ENCODE measurements at regions not wholly inside any gene's neighbourhood (a gene's known extent, or its start where the extent isn't known, plus 50 kb on each side); places are given as distances from the start of the nearest gene placed in this dataset.

DNA sequence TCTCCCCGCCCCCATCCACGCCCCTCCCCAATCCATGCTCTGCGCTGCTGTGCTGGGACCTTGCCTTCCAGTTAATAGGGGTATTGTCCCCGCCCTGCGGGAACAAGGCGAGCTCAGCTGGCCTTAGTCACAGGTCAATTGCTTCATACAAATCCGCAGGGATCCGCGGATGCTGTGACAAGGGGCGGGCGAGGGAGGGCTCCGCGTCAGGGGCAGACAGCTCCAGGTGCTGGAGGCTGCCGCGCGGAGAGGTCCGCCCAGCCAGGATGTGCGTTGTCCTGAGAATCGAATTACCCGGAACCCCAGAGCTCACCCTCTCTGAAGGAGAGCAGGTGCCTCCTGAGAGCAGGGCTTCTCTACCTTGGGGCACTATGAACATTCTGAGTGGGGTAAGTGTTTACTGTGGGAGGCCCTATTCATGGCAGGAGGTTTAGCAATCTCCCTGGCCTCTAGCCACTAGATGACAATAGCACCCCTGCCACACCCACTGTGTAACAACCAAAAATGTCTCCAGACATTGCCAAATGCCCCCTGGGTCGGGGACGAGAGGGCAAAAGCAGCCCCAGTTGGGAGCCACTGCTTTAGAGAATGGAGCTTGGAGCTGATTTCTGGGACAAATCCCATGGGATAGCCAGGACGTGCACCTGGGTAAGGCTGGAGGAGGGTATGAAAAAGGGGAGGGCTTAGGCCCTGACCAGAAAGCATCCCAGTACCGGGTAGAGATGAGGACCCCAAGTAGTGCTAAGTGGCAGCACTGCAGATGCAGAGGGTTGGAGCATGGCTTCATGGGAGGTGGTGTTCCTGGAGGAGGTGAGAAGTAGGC is 138.2 kb downstream of the CYLD start:
- no peak overlapping the region for H3K27ac ChIP-seq
- no peaks in the 10 kb centered on the region for H3K36me3 ChIP-seq
- intact Hi-C loops (cut with DNase I): no loop called here
- H3K9me3 ChIP-seq: peaks cover 0 to 6% (median 0%) of the 10 kb centered on the region in 12 donors
- TF ChIP-seq CTCF (IDR thresholded peaks at IDR 0.05) (no peak), POLR2A (IDR thresholded peaks at IDR 0.05) (no peak)
- H3K4me3 ChIP-seq: no peak overlapping the region
- H3K27me3 ChIP-seq: peaks cover 0 to 27% (median 5%) of the 10 kb centered on the region in 9 donors
- ATAC-seq (peak in 1 of 4 donors; percentile 31), DNase-seq (no peak)
- H3K4me1 ChIP-seq: no peaks in the 10 kb centered on the region
- 19 to 50% (median 23%) methylated on average over 7 to 24 of the region's 24 CpGs for WGBS, 4 donors

- Histone ChIP-seq H3K4me3 (no peak overlapping the region), H3K9me3 (peaks cover 0 to 6% (median 0%) of the 10 kb centered on the region in 12 donors), H3K27ac (no peak overlapping the region), H3K4me1 (no peaks in the 10 kb centered on the region), H3K36me3 (no peaks in the 10 kb centered on the region), H3K27me3 (peaks cover 0 to 27% (median 5%) of the 10 kb centered on the region in 9 donors)
- TF ChIP-seq CTCF (IDR thresholded peaks at IDR 0.05): no peak
- WGBS, 4 donors: 83 to 85% (median 84%) methylated on average over 15 of the region's 15 CpGs
- intact Hi-C loops (cut with DNase I): no loop called here
- no peak for ATAC-seq
- no peak for DNase-seq
Observed at GRCh38 chr16:50878966-50879615, 137.2 kb downstream of the CYLD start.

DNA sequence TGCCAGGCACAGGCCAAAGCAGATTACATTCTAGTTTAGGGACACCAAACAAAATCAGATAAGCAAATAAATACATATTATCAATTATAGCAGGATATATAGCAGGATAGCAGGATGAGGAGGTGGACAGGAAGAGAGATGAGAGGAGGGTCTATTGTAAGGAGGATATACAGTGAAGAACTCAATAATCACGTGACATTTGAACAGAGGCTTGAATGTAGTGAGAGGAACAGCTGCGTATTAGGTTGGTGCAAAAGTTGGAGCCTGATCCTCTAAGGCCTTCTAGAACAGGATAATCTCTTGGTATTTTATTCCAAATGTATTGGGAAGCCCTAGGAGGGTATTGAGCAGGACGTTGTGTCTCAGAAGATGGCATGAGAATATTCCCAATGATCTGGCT is 136.7 kb downstream of the CYLD start:
- DNase-seq: no peak
- 55 to 81% (median 77%) methylated on average over 3 of the region's 3 CpGs for WGBS, 4 donors

More for the DNA sequence above, 136.7 kb downstream of the CYLD start:
- intact Hi-C loops (cut with DNase I): no loop called here
- Histone ChIP-seq H3K27ac (no peak overlapping the region), H3K4me1 (no peaks in the 10 kb centered on the region), H3K4me3 (no peak overlapping the region), H3K36me3 (no peaks in the 10 kb centered on the region), H3K9me3 (peaks cover 0 to 7% (median 0%) of the 10 kb centered on the region in 12 donors), H3K27me3 (peaks cover 0 to 27% (median 5%) of the 10 kb centered on the region in 9 donors)
- no peak for ATAC-seq
- TF ChIP-seq CTCF (IDR thresholded peaks at IDR 0.05) (no peak), POLR2A (IDR thresholded peaks at IDR 0.05) (no peak)

Data from heart left ventricle (tissue), 16 donors.